ENCODE measurements at regions not wholly inside any gene's neighbourhood (a gene's known extent, or its start where the extent isn't known, plus 50 kb on each side); places are given as distances from the start of the nearest gene placed in this dataset.

GRCh38 chr5:82591021-82591515 lies 312.9 kb upstream of the RPS23 start:
- no peaks in the 10 kb centered on the region for H3K27me3 ChIP-seq (ENCODE audit: insufficient read depth, poor library complexity, severe bottlenecking)
- no peak overlapping the region for H3K27ac ChIP-seq (replicated peaks)
- TF ChIP-seq GABPA (IDR thresholded peaks at IDR 0.05; ENCODE audit: low read depth) = no peak
- no peak for TF ChIP-seq CTCF (IDR thresholded peaks at IDR 0.05; ENCODE audit: insufficient read depth, low read length)
- DNase-seq (ENCODE audit: low read depth in 1 of 2, low spot score in 1 of 2) = no peak
- H3K4me3 ChIP-seq (replicated peaks; ENCODE audit: insufficient read depth, low read length) = no peak overlapping the region

DNA sequence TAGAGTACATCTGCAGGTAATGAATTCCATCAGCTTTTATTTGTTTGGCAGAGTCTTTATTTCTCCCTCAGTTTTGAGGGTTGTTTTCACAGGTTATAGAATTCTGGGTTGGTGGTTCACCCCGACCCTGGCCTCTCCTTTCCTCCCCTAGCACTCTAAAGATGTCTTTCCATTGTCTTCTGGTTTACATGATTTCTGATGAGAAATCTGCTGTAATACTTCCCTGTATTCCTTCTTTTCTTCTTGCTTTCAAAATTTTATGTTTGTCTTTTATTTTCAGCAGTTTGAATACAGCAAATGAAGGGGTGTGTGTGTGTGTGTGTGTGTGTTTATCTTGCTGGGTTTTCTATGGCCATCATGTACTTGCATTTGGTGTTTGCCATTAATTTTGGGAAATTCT lies 312.0 kb upstream of the RPS23 start:
- H3K27me3 ChIP-seq (ENCODE audit: insufficient read depth, poor library complexity, severe bottlenecking) = no peaks in the 10 kb centered on the region
- H3K27ac ChIP-seq (replicated peaks) = no peak overlapping the region
- no peak for TF ChIP-seq POLR2AphosphoS5 (IDR thresholded peaks at IDR 0.05; ENCODE audit: low read depth)
- no peak for TF ChIP-seq CTCF (IDR thresholded peaks at IDR 0.05; ENCODE audit: insufficient read depth, low read length)
- TF ChIP-seq SPI1 (IDR thresholded peaks at IDR 0.05; ENCODE audit: borderline replicate concordance, low read depth) = no peak
- TF ChIP-seq GABPA (IDR thresholded peaks at IDR 0.05; ENCODE audit: low read depth) = no peak
- TF ChIP-seq, protein P1, sequence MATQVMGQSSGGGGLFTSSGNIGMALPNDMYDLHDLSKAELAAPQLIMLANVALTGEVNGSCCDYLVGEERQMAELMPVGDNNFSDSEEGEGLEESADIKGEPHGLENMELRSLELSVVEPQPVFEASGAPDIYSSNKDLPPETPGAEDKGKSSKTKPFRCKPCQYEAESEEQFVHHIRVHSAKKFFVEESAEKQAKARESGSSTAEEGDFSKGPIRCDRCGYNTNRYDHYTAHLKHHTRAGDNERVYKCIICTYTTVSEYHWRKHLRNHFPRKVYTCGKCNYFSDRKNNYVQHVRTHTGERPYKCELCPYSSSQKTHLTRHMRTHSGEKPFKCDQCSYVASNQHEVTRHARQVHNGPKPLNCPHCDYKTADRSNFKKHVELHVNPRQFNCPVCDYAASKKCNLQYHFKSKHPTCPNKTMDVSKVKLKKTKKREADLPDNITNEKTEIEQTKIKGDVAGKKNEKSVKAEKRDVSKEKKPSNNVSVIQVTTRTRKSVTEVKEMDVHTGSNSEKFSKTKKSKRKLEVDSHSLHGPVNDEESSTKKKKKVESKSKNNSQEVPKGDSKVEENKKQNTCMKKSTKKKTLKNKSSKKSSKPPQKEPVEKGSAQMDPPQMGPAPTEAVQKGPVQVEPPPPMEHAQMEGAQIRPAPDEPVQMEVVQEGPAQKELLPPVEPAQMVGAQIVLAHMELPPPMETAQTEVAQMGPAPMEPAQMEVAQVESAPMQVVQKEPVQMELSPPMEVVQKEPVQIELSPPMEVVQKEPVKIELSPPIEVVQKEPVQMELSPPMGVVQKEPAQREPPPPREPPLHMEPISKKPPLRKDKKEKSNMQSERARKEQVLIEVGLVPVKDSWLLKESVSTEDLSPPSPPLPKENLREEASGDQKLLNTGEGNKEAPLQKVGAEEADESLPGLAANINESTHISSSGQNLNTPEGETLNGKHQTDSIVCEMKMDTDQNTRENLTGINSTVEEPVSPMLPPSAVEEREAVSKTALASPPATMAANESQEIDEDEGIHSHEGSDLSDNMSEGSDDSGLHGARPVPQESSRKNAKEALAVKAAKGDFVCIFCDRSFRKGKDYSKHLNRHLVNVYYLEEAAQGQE (IDR thresholded peaks at IDR 0.05; ENCODE audit: insufficient replicate concordance, low read depth) = no peak

GRCh38 chr5:82586661-82587310 lies 308.6 kb upstream of the RPS23 start:
- DNase-seq (ENCODE audit: low read depth in 1 of 2, low spot score in 1 of 2) = no peak
- Histone ChIP-seq H3K4me3 (replicated peaks; ENCODE audit: insufficient read depth, low read length) (no peak overlapping the region), H3K27ac (replicated peaks) (no peak overlapping the region), H3K27me3 (ENCODE audit: insufficient read depth, poor library complexity, severe bottlenecking) (no peaks in the 10 kb centered on the region)
- TF ChIP-seq CTCF (IDR thresholded peaks at IDR 0.05; ENCODE audit: insufficient read depth, low read length) = no peak
- TF ChIP-seq SPI1 (IDR thresholded peaks at IDR 0.05; ENCODE audit: borderline replicate concordance, low read depth) = no peak
- no peak for TF ChIP-seq POLR2AphosphoS5 (IDR thresholded peaks at IDR 0.05; ENCODE audit: low read depth)
- no peak for TF ChIP-seq GABPA (IDR thresholded peaks at IDR 0.05; ENCODE audit: low read depth)
- TF ChIP-seq, protein P1 (IDR thresholded peaks at IDR 0.05; ENCODE audit: insufficient replicate concordance, low read depth) = no peak

More for the DNA sequence above, 312.0 kb upstream of the RPS23 start:
- H3K4me3 ChIP-seq (replicated peaks; ENCODE audit: insufficient read depth, low read length) = no peak overlapping the region
- no peak for DNase-seq (ENCODE audit: low read depth in 1 of 2, low spot score in 1 of 2)

DNA sequence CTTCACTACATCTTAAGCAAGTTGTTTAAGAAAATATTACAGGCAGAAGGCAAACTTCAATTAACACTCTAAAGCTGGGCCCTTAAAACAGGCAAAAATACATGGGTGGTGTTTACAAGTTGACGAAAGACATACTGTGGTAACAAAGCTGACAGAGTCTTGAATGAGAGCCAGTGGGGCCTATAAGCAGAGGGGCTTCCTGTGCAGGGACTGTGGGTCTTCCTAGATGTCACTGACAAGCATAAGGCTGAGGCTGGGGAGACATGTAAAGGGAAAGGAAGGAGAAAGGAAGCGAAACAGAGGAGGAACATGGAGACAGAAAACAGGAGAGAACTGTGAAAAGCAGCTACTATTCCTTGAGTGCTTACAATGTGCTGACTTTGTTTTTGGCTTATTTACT lies 308.0 kb upstream of the RPS23 start:
- TF ChIP-seq SPI1 (IDR thresholded peaks at IDR 0.05; ENCODE audit: borderline replicate concordance, low read depth) (no peak), CTCF (IDR thresholded peaks at IDR 0.05; ENCODE audit: insufficient read depth, low read length) (no peak)
- H3K27ac ChIP-seq (replicated peaks) = no peak overlapping the region
- DNase-seq (ENCODE audit: low read depth in 1 of 2, low spot score in 1 of 2) = no peak
- H3K4me3 ChIP-seq (replicated peaks; ENCODE audit: insufficient read depth, low read length) = no peak overlapping the region
- no peaks in the 10 kb centered on the region for H3K27me3 ChIP-seq (ENCODE audit: insufficient read depth, poor library complexity, severe bottlenecking)

Measured in HL-60 (cell line).